Hematopoietic multipotent progenitor cell (in vitro differentiated cells): ENCODE measurements at regions not wholly inside any gene's neighbourhood (a gene's known extent, or its start where the extent isn't known, plus 50 kb on each side); places are given as distances from the start of the nearest gene placed in this dataset.
A peak's percentile ranks its signal among the peaks of the same experiment; 100 is the strongest.
"Not testable (repeated sequence)": the region's sequence is repeated elsewhere in the genome, so short reads cannot be mapped to it uniquely, and the experiment has no call there.

Experiments used
- DNase-seq, 3 donors: peaks; one replicate each; pipeline ENCODE4 v3.0.0-alpha.2; 2011 to 2015; ENCODE audit warnings: low read depth in 2 of 3, low spot score in 2 of 3

DNA sequence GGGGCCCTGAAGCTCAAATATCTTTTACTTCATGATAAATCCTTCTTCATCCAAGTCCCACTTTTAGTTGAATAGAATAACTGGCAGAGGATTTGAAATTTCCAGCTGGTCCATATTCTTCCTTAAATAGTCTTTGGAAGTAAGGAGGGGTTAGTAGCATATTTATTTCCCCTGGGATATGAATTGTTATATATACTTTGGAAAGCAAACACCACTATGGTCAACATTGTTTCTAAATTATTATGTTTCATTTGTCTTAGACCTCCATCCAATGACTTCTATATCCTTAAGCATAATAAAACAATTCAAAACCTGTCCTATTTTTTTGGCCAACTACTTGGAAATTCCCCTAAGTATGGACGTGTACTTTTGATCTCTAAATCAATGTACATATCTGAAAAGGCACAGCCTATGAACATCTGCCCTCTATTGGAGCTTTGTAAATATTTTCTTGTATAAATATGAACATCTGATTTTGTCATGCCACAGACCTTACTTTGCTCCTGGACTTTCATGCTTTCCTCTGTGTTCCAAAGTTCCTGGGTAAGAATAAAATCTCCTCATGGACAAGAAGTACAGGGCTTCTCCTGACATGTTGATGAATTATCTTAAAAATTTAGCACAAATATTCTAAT, 1212.0 kb downstream of the GALC start:
- DNase-seq: no peak

DNA sequence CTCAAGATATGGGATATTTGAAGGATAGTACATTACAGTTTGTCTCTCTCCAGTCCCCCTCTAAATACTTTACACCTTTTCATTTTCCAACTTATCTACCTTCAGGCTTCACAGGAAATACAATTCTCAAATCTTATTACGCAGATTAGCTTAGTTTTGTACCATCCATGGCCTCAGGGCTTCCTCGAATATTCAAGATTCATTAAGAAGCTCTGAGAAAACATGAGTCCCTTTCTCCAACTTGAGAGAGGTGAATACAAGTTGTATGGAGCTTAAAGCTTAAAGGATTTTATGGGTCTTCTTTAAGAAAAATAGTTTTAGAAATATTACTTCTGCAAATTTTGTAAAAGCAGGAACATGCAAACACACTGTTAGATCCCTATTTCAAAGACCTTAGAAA, 1212.5 kb downstream of the GALC start:
- DNase-seq: no peak

DNA sequence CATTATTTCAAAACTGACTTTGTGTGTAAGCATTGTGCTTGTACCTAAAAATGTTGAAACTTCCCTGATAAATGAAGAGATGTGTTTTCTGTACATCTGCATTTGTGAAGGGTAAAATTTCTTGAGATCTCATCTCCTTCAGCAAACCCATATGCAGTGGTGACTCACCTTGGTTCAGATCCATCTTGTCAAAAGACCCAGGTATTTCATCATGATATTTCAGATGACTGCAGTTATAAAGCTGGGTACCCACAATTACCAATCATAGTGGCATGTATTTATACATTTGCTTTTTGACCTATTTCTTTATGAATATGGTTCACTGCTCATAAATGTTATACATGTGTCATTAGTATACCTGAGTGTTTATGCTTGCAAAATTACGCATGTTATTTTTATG, 1213.6 kb downstream of the GALC start:
- DNase-seq: no peak

DNA sequence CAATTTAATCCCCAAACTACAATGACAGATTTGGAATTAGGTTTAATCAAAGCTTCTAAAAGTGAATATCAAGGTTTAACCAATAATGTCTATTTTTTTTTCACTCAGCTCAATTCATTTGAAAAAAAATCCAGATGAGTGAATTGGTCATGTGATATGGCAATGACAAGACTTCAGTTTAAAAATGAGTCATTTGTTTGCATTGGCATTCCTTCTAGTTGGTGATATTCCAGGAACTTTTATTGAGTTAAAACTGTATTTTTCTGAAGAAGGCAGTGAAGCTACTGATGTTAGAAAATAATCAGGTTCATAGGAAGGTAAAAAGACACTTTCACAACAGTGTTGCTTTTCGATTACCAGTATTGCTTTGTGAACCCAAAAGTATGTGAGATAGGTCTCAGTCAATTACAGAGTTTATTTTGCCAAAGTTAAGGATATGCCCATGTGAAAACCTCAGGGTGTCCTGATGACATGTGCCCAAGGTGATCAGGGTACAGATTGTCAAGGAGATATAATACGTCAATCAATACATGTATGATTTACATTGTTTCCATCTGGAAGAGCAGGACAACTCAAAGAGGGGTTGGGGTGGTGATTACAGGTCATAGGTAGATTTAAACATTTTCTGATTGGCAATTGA, 1214.9 kb downstream of the GALC start:
- no peak for DNase-seq

DNA sequence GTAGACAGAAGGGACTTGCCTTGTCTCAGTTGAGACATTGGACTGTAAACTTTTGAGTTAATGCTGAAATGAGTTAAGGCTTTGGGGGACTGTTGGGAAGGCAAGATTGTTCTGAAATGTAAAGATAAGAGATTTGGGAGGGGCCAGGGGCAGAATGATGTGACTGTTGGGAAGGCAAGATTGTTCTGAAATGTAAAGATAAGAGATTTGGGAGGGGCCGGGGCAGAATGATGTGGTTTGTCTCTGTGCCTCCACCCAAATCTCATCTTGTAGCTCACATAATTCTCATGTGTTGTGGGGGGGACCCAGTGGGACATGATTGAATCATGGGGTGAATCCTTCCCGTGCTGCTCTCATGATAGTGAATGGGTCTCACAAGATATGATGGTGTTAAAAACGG, 1217.1 kb downstream of the GALC start:
- peak in 2 of 3 donors; percentile 5 to 47 for DNase-seq

DNA sequence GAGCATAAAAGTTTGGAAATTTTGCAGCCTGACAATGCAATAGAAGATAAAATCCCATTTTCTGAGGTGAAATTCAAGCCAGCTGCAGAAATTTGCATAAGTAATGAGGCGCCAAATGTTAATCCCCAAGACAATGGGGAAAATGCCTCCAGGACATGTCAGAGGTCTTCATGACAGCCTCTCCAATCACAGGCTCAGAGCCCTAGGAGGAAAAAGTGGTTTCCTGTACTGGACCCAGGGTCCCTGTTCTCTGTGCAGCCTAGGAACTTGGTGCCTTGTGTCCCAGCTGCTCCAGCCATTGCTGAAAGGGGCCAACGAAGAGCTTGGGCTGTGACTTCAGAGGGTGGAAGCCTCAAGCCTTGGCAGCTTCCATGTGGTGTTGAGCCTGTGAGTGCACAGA, 1218.1 kb downstream of the GALC start:
- no peak for DNase-seq

DNA sequence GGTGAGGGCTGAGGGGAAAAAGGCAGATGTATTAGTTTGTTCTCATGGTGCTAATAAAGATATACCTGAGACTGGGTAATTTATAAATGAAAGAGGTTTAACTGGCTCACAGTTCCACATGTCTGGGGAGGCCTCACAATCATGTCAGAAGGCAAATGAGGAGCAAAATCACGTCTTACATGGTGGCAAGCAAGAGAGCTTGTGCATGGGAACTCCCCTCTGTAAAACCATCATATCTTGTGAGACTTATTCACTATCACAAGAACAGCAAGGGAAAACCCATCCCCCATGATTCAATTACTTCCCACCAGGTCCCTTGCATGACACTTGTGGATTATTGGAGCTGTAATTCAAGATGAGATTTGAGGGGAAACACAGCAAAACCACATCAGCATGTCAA, 1220.9 kb downstream of the GALC start:
- no peak for DNase-seq

DNA sequence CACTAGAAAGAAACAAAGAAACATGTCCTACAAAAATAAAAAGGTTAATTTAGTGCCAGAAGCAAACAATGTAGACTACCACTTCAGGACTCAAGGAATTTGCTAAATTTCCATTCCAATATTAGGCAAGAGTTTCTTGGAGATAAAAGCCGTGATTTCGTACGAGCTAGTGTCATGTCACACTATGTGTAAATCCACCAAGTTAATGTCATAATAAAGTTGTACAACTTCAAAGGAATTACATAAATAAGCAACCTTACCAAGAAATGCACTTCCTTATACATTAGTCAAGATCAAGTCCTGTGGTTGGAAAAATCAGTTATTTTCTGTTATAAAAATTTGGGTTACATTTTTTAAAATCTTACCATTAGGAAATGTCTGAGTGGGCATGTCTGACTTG, 1222.8 kb downstream of the GALC start:
- no peak for DNase-seq

DNA sequence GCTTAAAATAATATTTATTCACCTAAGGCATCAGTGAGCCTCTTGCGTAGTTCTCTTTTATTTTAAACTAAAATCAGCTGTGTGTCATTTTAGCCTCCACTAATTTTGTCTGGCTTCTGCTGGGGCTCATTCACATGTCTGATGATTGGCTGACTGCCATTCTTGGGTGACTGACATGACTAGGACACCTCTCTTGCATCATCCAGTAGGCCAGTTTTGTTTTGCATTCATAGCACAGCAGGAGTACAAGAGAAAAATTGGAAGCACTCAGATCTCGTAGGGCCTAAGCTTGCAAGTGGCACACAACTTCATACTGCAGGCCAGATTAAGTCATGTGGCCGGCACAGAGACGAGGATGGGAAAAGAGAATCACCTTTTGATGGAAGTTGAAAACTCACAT, 1226.5 kb downstream of the GALC start:
- DNase-seq: no peak

DNA sequence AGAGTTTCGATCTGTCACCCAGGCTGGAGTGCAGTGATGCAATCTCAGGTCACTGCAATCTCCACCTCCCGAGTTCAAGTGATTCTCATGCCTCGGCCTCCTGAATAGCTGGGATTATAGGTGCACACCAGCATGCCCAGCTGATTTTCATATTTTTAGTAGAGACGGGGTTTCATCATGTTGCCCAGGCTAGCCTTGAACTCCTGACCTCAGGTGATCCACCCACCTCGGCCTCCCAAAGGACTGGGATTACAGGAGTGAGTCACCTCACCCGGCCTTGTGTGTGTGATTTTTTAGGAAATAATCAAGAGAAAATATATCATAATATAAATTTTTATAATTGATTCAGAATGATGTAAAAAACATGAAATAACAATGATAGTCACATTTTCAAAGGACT, 1231.4 kb downstream of the GALC start:
- DNase-seq: no peak

DNA sequence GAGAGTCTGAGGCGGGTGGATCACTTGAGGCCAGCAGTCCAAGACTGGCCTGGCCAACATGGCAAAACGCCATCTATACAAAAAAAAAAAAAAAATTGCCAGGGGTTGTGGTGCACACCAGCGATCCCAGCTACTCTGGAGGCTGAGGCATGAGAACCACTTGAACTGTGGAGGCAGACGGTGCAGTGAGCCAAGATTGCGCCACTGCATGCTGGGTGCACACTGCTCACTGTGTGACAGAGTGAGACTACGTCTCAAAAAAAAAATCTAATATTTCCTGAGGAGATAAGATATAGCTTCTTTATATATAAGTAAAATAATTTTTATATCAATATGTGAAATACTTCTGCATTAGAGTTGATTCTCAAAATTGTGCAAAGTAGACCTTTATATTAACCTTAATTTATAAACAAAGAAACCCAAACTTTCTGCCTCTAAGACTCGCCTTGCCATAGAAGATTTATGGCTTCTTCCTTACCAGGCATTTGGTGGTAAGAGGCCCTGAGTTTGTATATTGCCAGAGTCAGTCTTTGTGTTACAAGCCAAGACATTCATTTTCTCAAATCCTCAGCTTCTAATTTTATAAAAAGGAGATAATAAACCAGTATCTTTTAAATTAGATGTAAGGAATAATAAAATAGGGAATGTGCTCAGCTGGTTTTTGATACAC, 1226.7 kb downstream of the FLRT2 start:
- DNase-seq: peak in 2 of 3 donors; percentile 5 to 73

DNA sequence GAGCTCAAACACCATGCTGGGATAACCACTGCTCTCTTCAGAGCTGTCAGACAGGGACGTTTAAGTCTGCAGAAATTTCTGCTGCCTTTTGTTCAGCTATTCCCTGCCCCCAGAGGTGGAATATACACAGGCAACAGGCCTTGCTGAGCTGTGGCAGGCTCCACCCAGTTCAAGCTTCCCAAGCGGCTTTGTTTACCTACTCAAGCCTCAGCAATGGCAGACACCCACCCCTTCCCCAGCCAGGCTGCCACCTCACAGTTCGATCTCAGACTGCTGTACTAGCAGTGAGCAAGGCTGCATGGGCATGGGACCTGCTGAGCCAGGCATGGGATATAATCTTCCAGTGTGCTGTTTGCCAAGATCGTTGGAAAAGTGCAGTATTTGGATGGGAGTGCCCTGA, 1220.5 kb downstream of the FLRT2 start:
- not testable (repeated sequence) for DNase-seq

DNA sequence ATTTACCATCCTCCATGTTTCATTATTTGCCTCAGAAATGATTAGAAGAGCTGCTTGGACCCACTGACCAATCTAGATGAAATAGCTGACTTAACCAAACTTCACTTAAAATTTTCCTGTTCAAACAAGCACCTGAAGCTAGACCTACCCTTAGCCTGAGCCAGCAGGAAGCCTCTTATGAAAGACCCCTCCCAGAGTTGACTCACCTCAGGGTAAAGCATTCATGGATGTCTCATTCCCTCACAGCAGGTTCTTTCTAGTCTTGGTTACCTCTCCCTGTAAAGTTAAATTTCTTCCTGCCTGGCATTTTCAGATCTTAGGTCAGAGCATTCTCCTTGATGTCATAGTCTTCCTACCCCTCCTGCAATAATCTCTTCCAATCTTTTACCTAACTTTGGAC, 1209.8 kb downstream of the FLRT2 start:
- DNase-seq: no peak

DNA sequence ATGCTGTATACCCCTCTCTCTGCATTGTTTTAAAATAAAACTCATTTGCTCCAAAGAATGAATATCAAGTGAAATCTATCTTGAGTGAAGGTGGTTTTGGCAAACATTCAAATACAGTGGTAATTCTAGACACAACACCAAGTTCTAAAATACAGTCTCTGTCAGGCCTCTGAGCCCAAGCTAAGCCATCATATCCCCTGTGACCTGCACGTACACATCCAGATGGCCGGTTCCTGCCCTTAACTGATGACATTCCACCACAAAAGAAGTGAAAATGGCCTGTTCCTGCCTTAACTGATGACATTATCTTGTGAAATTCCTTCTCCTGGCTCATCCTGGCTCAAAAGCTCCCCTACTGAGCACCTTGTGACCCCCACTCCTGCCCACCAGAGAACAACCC, 1201.5 kb downstream of the FLRT2 start:
- not testable (repeated sequence) for DNase-seq

DNA sequence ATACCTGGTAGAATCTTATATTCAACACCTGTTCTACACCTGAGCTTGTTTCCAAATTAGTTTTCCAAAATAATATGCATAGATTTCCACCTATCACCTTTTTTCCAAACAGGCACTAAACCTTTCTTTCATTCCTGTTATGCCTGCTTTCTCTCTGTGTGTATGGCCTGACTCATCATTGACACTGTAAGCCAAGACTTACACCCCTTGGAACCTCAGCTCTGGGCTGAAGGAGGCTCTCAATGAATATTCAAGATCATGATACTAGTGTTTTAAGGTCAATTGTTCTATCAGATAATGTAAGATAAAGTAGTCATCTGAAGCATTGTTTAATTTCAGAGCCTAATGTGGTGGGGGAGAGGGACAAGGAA, 1193.3 kb downstream of the FLRT2 start:
- no peak for DNase-seq

DNA sequence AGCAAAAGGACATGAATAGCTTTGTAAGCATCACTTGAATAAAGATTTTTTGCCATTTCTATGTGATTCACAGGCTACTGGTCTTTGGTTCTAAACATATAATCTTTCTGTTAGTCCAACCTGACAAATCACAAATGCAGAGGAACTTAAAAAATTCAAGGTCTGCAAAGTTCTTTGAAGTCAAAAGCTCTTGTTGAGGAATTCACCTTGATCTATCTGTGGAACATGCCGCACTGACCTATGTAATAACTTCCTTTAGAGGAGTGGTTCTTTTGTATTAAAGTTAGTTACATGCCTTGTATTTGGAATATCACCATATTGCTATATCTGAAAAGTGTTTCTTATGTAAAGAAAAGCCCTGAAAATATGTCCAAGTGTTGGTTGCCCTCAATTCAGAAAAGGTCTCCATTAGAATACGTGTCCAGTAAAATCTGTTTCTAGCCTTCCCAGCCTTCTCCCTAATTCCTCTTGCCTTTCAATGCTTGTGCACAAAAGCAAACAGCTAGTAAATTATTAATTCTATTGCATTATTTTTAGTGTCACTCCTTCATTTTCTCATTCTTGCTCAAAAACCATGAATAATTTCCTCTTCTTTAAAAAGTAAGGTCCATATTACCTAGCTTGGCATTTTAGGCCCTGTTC, 1192.8 kb downstream of the FLRT2 start:
- no peak for DNase-seq

DNA sequence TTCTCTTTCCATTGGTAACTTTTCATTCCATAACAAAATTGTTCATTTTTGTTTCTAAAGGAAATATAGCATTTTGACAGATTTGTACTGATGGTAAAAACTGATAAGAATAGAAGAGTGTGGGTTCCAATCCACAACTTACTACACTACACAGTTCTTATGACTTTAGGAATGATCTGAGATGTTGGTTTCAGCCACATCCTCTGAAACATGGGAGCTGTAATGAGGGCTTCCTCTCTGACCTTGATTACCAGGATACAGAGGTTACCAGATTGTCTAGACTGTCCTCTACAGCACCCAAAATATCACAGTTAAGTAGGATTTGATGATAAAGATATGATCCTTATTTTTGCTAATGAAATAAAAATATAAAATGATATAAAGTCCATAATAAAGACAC, 1184.6 kb downstream of the FLRT2 start:
- DNase-seq: no peak

DNA sequence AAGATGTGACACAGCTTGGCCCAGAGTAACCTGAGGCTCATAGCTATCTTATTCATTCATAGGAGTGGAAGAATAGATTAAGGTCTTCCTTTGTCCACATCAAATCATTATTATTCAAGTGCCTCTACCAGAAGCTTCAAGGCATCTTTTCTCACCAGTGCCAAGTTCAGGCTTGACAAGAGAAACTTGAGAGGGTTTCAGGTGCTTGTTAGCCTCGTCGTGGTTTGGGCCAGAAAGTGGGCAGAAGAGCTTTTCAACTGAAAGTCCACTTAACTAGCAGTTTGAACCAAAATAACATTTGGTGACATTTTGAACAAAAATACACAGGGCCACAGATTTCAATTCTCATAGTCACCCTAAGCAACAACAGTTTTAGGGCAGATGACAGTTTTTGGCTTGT, 1184.2 kb downstream of the FLRT2 start:
- DNase-seq: no peak

DNA sequence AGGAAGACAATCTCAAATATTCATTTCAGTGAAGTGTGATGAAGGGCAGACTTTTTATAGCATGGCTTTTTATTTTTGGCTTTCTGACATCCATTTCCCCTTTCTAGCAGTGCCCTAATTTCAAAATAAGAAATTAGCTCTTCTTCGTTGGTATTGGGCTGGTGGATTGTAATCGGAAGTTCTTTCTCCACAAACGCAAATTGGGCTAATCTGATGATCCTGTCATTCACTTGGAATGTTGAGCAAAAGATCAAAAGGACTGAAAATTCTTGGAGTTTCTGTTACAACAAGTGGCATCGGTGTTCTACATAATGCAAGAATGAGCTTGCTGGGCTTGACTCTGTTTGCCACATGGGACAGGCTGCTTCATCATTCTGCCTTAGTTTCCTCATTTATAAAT, 1182.8 kb downstream of the FLRT2 start:
- DNase-seq: no peak

DNA sequence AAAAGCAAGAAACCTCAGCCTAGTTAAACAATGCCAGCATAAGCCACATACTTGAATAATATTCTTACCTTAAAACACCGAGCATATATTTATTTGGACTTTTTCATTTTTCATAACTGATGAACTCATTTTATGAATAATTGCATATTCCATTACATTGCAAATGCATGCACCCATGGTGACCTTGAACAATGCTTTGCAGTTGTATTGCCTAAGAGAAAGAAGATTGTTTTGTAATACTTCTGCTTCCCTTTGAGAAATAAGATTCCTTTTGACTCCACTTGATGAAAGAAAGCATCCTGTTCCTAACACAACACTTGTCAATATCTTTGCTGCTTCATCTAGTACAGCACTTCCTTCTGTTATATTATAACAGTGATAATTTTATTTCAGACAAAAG, 1182.2 kb downstream of the FLRT2 start:
- DNase-seq: no peak

DNA sequence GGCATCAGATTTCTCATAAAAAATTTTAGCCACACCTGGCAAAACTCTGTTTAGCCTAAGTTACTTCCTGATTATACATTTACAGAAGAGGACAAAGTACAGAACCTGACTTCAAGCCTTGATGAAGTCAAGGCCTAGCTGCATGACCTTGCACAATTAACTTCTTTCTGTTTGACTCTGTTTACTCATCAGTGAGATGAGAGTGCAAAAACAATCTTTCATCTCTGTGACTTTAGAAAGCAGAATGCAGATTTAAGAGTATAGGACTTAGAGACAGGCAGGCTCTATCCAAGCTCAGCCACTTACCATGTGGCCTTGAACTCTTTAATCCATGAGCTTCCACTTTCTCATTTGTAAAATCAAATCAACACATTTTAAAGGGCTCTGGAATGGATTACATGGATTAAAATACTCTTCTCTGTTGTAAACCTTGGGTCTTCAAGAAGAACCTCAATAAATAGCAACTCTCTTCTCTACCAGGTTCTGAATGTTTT, 1178.9 kb downstream of the FLRT2 start:
- no peak for DNase-seq

DNA sequence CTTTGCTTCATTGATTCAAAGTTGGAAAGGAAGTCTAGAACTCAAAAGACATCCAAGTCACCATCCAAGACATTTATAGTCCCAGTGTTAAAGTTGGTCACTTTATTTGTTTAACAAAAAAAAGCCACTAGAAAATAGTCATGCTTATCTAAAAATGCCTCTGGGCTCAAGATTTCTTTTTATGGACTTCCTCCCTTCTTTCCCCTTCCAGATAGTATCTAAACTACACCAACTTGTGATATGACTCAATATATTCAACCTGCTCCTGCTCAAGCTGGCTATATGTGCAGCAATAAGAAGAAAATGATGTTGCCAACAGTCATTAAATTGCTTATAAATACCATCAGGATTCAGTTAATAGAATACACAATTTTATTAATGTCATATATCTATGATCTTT, 1177.1 kb downstream of the FLRT2 start:
- DNase-seq: peak in 2 of 3 donors; percentile 28 to 67
